ENCODE measurements at regions not wholly inside any gene's neighbourhood (a gene's known extent, or its start where the extent isn't known, plus 50 kb on each side); places are given as distances from the start of the nearest gene placed in this dataset.
"Not testable (repeated sequence)": the region's sequence is repeated elsewhere in the genome, so short reads cannot be mapped to it uniquely, and the experiment has no call there.

DNA sequence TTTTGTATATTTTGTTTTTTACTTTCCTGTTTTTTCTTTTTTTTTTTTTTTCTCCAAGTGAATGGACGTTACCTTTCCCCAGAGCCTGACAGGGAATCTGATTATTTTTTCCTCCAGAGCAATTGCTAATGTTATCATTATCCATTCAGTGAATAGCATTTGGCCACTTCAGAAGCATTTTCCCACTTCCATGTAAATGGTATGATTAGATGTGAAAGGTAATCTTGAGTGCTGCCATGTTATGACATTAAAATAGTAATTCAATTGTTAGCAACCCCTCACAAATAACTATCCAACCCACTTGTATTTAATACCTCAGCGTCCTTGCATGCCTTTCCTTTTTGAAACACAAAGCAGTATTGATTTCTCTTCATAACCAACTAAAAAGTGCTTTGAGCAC lies 1243.8 kb downstream of the CDH8 start:
- no peak for DNase-seq
- no peak for ATAC-seq

DNA sequence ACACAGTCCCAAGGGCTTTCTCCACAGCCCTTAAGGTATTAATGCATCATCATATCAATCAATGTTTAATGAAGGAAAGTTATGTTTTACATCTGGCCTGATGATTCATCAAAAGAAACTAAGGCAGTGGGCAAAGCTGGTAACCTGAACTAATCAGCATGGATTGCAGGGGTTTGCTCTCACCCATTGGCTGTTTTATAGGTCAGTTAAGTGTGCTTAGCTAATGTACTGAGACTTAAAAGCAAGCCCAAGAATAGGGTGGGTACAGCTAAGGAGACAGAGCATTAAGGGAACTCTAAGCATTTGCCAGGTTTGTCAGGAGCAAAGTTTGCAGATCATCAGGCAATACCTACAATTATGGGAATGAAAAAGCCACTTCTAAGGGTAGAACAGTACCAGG lies 1247.6 kb downstream of the CDH8 start:
- no peak for ATAC-seq
- no peak for DNase-seq

DNA sequence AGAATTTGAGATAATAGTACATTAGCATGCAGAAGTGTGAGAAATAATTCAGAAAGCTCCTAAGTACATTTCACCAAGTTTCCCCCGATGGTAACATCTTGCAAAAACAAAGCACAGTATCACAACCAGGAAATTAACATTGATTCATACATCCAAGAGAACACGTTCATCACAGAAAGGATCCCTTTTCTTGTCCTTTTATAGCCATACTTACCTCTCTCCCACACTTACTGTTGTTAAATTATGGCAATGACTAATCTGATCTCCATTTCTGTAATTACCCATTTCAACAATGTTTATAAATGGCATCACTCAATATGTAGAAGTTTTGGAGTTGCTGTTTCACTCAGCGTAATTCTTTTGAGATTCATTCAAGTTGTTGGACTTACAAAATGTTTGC lies 1260.0 kb downstream of the CDH8 start:
- DNase-seq = no peak
- ATAC-seq = no peak

DNA sequence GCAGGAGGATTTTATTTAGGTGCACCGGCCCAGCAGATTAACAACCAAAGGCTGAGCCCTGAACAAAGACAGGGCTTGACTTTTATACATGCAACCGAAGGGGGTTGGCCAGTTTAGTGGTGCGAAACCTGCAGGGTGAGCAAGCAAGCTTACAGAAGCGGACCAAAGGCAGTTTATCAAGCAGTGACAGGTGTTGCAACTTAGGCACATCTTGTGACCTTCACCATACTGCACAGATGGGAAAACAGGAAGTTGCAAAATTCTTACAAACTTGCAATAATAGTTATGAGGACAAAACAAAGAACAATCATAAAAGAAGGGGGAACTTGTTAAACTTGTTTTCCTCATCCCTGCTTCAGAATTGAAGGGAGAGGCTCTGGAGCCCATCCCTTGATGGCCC lies 1265.1 kb downstream of the CDH8 start:
- DNase-seq = no peak
- no peak for ATAC-seq

DNA sequence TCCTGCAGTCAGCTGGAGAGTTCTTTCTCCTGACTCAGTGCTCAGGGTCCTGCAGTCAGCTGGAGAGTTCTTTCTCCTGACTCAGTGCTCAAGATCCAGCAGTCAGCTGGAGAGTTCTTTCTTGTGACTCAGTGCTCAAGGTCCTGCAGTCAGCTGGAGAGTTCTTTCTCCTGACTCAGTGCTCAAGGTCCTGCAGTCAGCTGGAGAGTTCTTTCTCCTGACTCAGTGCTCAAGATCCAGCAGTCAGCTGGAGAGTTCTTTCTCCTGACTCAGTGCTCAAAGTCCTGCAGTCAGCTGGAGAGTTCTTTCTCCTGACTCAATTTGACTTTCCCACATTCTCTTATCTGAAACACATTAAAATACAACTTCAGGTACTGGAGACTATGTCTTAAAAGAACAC lies 1265.9 kb downstream of the CDH8 start:
- not testable (repeated sequence) for DNase-seq, ATAC-seq

DNA sequence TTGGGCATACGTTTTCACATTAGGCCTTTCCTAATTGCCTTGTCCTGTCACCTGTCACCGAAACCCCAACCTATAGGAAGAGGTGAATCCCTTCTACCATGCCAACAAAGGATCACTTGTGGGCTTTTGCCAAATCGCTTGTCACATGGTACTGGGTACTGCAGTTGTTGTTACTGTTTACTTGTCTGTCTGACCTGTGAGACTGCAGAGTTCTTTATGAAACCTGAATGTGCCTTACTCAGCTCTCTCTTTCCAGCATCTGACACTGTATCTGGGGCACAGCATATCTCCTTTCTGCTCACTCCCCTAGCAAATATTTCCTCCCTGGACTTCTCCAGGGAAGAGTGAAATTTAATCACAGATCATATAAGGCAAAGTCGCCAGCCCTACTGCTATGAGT lies 1272.4 kb downstream of the CDH8 start:
- ATAC-seq (no peak), DNase-seq (no peak)

DNA sequence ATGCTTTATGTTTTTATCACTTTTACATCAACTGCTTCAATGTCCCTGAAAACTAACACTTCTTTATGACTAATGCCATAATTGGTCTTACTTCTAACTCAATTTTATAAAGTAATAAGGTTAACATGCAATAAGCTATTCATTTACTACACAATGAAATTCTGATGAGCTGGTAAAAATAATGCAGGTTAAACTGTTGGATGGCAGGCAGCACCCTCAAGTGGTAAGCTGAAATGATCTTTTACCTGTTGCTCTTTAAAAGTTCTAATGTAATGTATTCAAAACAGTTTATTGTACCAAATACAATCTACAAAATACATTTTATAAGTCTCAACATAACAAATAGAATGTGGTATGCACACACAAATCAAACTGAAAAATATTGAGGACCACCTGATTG lies 1280.3 kb downstream of the CDH8 start:
- no peak for ATAC-seq

DNA sequence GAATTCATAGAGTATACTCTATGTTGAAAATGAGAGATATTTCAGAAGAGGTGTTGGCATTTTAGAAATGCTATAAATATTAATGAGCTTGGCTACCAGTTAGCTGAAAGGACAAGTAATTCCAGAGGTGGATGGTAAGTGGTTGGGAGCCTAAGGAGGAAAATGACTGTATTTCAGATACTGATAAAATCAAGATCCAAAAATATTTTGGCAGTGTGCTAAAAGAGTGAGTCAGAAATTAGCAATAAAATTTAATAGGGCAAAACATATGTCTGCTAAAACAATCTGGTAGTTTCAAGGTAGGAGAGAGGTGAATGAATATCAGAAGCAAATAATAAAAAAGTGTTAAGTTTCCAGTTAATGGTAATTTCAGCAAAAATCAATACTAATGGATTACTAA lies 1287.9 kb downstream of the CDH8 start:
- no peak for ATAC-seq

More for the DNA sequence above, 1280.3 kb downstream of the CDH8 start:
- DNase-seq = no peak

DNA sequence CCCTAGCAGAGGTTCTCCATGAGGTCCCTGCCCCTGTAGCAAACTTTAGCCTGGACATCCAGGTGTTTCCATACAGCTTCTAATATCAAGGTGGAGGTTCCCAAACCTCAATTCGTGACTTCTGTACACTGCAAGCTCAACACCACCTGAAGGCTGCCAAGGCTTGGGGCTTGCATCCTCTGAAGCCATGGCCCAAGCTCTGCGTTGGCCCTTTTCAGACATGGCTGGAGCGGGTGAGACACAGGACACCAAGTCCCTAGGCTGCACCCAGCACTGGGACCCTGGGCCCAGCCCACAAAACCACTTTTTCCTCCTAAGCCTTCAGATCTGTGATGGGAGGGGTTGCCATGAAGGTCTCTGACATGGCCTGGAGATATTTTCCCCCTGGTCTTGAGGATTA lies 1292.0 kb downstream of the CDH8 start:
- ATAC-seq = no peak
- DNase-seq = no peak

More for the DNA sequence above, 1287.9 kb downstream of the CDH8 start:
- no peak for DNase-seq

DNA sequence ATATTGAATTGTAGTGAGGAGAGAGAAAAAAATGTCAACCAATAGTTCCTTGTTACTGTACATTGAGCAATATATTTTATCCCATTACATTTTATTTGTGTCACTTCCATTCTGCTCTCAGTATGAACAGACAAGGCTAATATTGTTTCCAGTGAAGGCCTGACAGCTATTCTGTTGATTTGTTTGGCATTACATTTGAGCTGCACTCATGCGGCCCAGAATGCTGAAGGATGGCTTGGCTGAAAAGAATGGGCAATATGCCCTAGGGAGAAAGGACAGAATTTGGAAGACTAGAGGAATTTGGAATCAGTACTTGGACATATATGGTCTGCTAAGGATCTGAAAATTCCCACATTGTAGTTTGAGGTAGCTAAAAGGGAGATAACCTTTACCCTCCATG lies 1294.4 kb downstream of the CDH8 start:
- DNase-seq = no peak
- no peak for ATAC-seq

DNA sequence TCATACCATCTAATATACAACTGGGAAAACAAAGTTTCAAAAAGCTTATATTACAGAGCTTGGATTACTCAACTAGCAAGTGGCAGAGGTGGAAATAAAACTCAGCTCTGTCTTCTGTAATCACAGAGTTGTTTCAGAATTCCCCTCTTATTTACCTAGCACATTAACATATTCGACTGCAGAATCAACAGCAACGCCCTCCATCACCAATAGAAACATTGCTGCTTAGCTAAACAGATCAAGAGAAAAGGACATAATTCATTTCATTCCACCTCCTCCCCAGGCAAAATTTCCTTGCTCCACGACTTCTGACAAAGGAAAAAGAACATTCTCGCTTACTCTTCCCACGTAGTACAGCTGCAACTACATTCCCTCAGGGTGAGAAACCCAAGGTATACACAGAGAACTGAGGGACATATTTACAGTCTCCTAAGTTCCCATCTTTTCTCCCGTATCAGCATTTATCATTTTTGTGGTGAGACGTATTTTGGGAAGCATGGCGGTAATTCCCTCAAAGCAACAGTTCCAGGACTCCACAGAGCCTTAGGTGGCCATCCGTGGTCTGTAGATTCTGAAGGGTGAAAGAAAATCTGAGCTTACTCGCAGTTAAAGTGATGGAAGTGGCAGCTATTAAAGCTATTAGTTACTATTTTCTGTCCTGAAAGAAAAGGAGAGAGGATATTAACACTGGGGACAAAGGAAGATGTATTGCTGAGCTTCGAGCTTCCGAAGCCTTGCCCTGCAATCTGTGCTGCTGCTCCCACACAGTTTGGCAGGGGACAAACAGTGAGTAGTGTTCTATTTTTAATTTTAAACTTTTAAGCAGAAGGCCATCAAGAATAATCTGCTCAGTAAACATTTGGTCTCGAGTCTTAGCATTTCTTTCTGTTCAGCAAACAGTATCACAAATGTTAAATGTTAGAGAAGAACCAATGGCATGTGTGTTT lies 1296.2 kb downstream of the CDH8 start:
- DNase-seq = no peak
- no peak for ATAC-seq

DNA sequence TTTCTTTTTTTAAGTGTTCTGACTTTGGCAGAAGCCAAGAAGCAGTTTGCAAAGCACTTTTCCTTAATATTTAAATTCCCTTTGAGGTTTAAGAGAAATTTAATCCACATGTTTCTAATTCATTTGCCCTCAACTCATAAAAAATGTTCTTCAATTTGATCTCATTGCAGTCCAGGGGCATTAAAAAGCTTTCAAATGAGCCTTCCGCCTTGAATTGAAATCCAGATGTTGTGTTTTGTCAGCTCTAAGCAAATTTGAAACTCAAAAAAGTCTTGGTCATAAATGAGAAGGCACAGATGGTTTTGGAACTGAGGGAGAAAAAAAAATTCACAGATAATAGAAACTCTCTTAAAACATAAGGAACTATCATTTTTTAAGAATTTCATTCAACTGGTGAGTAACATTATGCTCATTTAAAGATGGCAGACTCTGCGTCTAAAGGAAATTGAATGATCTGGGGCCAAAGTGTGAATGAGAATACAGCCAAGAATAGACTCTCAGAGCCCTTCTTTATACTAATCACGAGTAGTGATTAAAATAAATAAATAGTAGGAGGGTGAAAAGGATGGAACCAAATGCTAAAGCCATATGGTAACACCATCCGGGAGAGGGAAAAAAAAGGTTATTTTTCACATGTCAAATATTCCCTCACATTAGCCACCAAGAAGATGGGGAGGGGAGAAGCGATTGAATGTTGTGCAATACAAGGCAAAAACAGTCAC lies 1304.7 kb downstream of the CDH8 start:
- ATAC-seq (no peak), DNase-seq (no peak)

DNA sequence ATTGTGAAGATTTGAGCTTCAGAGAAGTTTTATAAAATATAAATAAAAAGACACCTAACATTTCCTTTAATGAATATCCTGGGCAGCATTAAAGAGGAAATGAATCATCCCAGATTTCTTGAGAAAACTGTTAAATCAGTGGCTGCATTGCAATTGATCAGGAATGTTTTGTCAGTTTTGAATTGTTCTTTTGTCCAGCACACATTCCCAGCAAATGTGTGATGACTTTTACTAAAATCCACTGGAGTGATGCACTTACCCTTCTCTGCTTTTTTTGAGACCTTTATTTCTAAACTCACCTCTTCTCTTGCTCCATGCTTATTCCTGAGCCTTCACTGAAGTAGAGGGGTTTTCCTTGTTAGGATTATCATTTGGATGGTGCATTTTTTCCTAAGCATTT lies 1307.2 kb downstream of the CDH8 start:
- DNase-seq (no peak), ATAC-seq (no peak)

DNA sequence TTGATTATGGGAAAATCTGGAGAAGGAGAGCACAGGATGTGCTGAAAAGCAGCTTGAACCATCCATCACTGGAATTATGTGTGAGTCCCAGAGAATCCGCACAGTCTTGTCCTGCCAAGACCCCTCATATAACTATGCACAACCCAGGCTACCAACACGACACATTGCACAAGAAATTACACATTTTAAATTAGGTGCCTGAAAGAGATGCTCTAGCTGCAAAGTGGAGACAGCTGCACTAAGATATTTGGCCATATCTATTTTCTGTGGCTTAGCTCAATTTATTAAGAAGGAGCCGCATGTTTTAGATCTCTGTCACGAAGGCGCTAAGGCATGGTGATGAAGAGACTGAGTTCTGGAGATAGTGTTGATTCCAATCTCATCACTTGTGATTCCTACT lies 1308.4 kb downstream of the CDH8 start:
- DNase-seq (no peak), ATAC-seq (no peak)

DNA sequence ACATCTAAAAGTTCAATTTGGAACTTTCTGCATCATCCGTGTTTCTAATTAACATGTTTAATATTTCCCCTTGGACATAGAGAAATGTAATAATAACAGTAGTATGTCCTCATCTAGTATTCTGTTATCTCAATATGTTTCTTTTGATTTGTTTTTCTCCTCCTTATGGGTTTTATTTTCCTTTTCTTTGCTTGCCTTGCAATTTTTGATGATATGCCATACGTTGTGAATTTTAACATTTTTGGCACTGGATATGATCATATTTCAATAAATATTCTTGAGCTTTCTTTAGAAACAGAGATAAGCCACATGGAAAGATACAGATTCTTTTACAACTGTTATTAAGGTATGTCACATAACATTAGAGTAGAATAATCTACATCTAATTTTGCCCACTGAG lies 1316.2 kb downstream of the CDH8 start:
- DNase-seq (no peak), ATAC-seq (no peak)

DNA sequence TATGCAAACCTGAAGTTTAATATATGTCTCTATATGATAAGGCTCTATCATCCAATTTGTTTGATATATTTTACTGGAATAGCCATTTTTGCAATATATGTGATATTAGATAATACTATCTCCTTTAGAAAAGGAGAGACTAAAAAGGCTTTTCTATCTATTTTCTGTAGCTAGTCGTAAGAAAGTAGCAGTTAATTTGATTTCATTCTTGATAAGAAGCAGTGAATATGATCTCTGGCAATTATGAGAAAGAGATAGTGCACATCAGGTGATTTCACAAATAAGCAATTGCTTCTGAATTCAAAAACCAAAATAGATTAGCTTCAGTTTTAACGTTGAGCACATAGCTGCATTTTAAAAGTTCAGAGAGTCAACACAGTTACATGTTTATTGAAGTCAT lies 1318.4 kb downstream of the CDH8 start:
- DNase-seq (no peak), ATAC-seq (no peak)

DNA sequence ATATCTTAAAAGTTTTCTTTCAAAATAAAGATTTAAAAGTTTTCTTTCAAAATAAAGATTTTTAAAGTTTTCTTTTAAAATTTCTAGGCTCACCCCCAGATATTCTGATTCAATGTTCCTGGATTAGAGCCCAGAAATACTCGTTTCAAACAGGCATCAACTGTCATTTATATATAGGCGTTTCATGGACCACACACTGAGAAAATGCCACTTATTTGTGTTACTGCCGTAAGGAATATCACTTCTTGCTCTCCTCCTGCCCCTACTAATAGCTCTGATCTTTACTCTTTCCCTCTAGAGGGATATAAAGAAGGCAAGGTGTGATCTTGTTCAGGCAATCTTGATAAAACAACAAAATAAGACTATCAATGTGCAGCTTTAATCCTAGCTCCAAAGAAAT lies 1324.1 kb downstream of the CDH8 start:
- no peak for DNase-seq
- ATAC-seq = no peak

DNA sequence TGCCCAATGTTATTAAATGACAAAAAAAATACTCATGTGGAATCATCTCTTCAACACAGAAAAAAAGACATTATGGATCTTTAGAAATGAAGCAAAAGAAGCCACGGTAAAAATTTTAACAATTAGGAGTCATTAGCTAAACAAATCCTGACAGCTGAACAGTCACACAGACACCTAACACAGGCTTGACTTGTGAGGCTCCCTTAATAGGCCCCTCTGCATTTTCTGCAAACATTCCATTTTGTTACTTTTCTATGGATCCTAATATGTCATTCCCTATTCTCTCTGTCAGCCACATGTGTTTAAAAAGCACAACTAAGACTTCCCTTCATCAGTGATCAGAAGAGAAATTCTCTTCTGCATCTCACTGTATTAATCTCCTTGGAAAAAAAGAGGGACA lies 1331.5 kb downstream of the CDH8 start:
- no peak for DNase-seq
- ATAC-seq = no peak

DNA sequence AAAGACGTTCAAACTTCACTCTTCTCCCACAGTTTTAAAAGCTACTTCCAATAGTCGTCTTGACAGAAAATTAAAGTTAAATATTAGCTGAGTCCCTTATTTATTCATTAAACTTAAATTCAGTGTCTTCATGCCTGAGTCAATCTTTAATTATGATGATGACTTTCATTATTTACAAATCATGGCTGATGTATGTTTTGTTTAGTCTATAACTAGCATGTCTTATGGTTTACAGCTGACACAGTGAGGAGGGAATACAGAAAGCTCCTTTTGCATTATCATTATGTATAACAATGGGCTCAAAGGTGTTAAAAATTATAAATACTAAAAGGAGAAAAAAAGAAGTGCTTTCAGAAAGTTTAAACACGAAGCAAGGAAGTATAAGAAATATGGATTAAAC lies 1333.1 kb downstream of the CDH8 start:
- no peak for ATAC-seq

DNA sequence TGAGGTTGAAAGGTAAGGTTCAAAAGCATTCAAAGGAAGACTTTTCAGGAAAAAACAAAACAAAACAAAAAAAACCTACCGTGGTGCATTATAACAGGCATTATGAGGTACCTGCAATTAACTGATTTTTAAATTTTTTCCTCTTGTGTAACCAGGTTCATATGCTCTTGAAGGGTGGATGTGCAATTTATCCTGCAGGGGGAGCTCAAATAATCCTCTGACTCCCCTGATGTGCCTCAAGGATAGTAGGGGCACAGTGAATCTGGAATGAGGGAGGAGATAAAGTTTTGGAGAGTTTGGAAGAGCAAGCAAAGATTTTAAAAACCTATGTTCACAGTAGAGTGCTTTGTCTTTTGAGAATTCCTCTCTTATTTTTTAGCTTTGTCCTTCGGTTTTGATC lies 1349.4 kb downstream of the CDH8 start:
- no peak for ATAC-seq
- DNase-seq = no peak

More for the DNA sequence above, 1333.1 kb downstream of the CDH8 start:
- no peak for DNase-seq

DNA sequence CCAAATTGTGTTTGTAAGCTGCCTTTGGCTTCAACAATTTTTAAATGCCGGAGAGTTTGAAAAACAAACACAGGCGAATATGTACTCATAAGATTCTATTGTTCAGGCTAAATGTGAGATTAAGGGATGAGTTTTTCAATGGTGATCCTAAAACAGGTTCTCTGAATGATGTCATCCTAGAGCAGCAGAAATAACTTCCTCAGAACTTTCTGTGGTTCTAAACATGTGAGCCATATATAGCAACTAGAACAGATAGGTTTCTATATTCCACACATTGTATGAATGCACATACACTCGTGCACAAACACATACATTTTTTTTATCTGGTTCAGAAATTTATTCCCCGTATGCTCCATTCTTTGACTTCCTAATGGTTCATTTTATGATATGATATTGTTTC lies 1352.2 kb downstream of the CDH8 start:
- ATAC-seq (no peak), DNase-seq (no peak)

DNA sequence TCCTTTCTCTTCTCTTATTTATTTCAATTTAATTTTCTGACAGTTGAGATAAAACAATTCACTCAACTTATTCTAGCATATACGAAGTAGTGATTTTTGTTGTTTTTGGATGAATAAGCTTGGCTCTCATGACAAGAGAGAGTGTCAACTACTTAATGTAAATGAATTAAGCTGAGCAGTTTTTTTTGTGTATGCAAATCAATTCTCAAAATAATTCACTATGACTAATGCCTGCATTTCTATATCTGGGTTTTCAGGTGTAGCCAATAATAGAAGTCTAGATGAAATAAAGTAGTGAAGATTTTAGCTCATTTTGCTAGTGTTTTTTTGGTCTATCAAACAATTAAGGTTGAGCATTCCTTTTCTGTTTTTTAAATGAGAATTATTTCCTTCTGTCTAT lies 1354.0 kb downstream of the CDH8 start:
- ATAC-seq (no peak), DNase-seq (no peak)

DNA sequence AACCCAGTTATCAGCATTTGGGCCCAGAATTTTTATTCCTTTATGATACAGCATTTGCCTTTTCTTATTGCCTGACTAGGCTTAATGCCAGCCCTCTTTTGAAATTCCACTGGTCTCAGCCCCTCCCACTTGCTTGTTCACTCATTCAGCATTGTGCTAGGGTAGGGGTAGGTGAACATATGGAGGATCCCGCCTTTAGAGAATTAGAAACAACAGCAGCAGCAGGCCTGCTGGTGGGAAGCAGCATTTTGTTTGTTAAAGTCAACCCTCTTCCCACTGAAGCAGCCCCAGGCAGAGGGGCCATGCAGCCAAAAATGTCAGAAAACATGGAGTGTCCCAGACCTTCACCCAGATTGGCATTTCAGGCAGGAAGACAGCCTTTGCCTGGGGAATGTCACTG lies 1355.2 kb downstream of the CDH8 start:
- DNase-seq (no peak), ATAC-seq (no peak)

DNA sequence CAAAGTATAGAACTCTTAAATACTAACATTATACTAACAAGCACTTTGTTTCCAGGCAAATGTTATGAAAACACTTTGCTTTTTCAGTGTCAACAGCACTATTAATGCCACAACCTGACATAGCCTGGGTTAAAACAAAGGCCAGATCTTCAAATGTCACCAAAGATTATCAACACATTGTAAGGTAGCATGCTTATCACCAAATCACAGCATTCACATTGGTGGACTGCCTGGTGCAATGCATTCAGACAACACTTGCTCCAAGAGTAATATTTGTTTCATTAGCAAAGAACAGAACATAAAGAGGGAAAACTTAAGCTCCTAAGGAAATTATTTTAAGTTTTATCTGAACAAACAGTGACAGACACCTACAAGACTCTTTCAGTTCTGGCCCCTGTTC lies 1361.2 kb downstream of the CDH8 start:
- DNase-seq = no peak
- no peak for ATAC-seq
